ENCODE measurements at regions not wholly inside any gene's neighbourhood (a gene's known extent, or its start where the extent isn't known, plus 50 kb on each side); places are given as distances from the start of the nearest gene placed in this dataset.

GRCh38 chr5:98193921-98194760 lies 579.3 kb upstream of the RGMB start:
- Histone ChIP-seq H3K36me3 (no peaks in the 10 kb centered on the region), H3K4me3 (no peak overlapping the region), H3K9me3 (no peaks in the 10 kb centered on the region), H3K27me3 (no peaks in the 10 kb centered on the region), H3K27ac (no peak overlapping the region), H3K4me1 (no peaks in the 10 kb centered on the region)
- no peak for DNase-seq
- intact Hi-C loops (cut with DNase I; ENCODE audit: low total_unique reads), result no loop called here
- TF ChIP-seq POLR2A (IDR thresholded peaks at IDR 0.05), result no peak
- TF ChIP-seq, protein P1, sequence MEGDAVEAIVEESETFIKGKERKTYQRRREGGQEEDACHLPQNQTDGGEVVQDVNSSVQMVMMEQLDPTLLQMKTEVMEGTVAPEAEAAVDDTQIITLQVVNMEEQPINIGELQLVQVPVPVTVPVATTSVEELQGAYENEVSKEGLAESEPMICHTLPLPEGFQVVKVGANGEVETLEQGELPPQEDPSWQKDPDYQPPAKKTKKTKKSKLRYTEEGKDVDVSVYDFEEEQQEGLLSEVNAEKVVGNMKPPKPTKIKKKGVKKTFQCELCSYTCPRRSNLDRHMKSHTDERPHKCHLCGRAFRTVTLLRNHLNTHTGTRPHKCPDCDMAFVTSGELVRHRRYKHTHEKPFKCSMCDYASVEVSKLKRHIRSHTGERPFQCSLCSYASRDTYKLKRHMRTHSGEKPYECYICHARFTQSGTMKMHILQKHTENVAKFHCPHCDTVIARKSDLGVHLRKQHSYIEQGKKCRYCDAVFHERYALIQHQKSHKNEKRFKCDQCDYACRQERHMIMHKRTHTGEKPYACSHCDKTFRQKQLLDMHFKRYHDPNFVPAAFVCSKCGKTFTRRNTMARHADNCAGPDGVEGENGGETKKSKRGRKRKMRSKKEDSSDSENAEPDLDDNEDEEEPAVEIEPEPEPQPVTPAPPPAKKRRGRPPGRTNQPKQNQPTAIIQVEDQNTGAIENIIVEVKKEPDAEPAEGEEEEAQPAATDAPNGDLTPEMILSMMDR (IDR thresholded peaks at IDR 0.05), result no peak

DNA sequence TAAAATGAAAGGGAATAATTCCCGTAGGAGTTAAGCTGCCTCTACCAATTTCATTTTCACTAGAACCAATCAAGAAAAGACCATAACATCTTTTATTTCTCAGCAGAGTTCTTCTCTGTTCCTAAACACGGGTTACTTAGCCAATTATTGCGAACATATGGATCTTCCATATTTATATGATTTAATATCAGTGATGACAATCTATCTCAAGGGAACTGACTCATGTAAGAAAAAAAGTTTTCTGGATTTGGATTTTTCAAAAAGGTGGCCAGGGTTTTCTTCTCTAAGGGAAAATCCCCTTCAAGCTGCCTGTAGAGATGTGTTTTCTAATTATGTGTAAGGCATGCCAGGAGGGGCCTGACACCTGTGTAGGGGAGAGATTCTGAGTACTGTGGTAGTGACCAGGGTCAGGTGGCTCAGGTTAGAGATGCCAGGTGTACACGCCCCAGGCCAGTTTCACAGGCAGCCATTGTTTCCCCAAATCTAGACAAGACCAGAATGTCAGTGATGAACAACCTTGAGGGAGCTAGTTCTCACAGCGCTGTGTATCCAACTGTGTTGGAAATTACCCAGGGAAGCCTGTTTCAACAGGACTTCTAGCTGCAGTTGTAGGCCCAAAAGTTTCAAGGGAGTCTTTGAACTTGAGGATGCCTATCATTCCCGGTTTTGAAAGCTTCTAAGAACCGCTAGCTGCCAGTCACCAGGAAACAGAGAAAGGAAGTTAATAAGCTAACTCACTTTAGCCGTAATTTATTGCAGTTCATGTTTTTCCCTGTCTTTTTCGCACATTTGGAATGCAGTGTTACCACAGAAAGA lies 572.5 kb upstream of the RGMB start:
- H3K9me3 ChIP-seq, result no peaks in the 10 kb centered on the region
- H3K4me3 ChIP-seq, result no peak overlapping the region
- H3K4me1 ChIP-seq, result no peaks in the 10 kb centered on the region
- H3K27ac ChIP-seq, result no peak overlapping the region
- TF ChIP-seq, protein P1 (IDR thresholded peaks at IDR 0.05), result no peak
- no peak for TF ChIP-seq POLR2A (IDR thresholded peaks at IDR 0.05)
- no peaks in the 10 kb centered on the region for H3K36me3 ChIP-seq
- intact Hi-C loops (cut with DNase I; ENCODE audit: low total_unique reads), result no loop called here
- DNase-seq, result no peak
- H3K27me3 ChIP-seq, result no peaks in the 10 kb centered on the region

DNA sequence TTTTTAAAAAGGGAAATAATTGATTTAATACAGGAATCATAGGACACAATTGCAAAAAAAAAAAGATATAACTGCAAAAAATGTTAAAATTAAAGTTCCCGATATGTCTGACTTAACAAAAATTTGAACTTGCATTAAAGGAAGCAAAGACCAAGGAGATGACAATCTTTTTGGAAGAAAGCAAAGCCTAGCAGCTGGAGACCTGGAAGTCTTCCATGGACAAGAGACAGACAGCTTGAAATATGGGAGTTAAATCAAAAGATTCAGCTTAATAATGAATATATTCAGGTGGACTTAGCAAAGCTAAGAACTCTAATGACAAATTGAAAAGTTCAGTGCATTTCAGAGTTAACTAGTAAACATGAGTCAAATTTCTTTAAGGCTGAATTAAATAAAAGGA lies 568.7 kb upstream of the RGMB start:
- DNase-seq, result no peak
- TF ChIP-seq POLR2A (IDR thresholded peaks at IDR 0.05), result no peak
- TF ChIP-seq, protein P1 (IDR thresholded peaks at IDR 0.05), result no peak
- H3K9me3 ChIP-seq, result no peaks in the 10 kb centered on the region
- no peak overlapping the region for H3K4me3 ChIP-seq
- no peaks in the 10 kb centered on the region for H3K4me1 ChIP-seq
- intact Hi-C loops (cut with DNase I; ENCODE audit: low total_unique reads), result no loop called here
- H3K36me3 ChIP-seq, result no peaks in the 10 kb centered on the region
- no peak overlapping the region for H3K27ac ChIP-seq
- no peaks in the 10 kb centered on the region for H3K27me3 ChIP-seq

DNA sequence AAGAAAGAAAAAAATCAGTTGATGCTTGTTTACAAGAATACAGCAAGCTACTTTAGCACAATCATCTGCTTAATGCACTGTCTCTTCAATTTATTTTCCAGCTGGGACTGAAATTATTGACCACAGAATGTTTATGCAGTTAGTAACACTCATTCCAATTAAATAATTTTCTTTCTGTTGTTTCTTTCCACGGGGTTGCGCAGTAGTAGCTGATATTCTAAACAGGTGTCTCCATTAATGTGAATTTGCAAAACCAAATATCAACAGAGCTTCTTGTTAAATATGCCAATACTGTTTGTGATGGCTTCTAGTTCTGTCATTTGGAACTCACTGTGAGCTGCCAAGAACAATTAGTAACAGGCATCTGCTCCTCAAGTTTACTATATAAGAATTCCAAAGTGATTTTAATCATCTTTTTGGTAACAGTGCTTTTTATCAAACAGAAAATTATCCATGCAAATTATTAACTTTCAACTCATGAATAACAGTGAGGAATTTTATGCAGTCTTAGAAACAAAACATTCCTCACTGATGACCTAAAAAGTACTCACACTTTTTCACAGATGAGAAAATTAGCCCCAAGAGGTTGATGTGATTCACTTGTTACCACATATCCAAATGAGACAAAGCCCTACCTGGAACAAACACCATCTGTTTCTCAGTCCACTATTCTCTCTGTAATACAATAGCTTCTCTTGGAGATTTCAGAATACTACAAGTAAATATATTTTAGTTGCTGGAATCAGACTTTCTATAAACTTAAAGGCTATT lies 567.6 kb upstream of the RGMB start:
- TF ChIP-seq, protein P1 (IDR thresholded peaks at IDR 0.05), result no peak
- TF ChIP-seq POLR2A (IDR thresholded peaks at IDR 0.05), result no peak
- H3K27me3 ChIP-seq, result no peaks in the 10 kb centered on the region
- DNase-seq, result no peak
- H3K4me3 ChIP-seq, result no peak overlapping the region
- intact Hi-C loops (cut with DNase I; ENCODE audit: low total_unique reads), result no loop called here
- H3K4me1 ChIP-seq, result no peaks in the 10 kb centered on the region
- H3K9me3 ChIP-seq, result no peaks in the 10 kb centered on the region
- no peaks in the 10 kb centered on the region for H3K36me3 ChIP-seq
- no peak overlapping the region for H3K27ac ChIP-seq

Measured in uterus (tissue), 3 donors.